ENCODE measurements at regions not wholly inside any gene's neighbourhood (a gene's known extent, or its start where the extent isn't known, plus 50 kb on each side); places are given as distances from the start of the nearest gene placed in this dataset.
"Not testable (repeated sequence)": the region's sequence is repeated elsewhere in the genome, so short reads cannot be mapped to it uniquely, and the experiment has no call there.

GRCh38 chr3:107909583-107909982 is 181.2 kb downstream of the CD47 start:
- DNase-seq (ENCODE audit: extremely low read depth, low read depth), result not testable (repeated sequence)

- DNase-seq (ENCODE audit: extremely low read depth, low read depth), result no peak
Observed at GRCh38 chr3:107907996-107908395, 182.8 kb downstream of the CD47 start.

- no peak for DNase-seq (ENCODE audit: extremely low read depth, low read depth)
Observed at GRCh38 chr3:107904536-107905066, 186.2 kb downstream of the CD47 start.

GRCh38 chr3:107899990-107900651 is 190.7 kb downstream of the CD47 start:
- no peak for DNase-seq (ENCODE audit: extremely low read depth, low read depth)

GRCh38 chr3:107897471-107898061 is 193.3 kb downstream of the CD47 start:
- no peak for DNase-seq (ENCODE audit: extremely low read depth, low read depth)

GRCh38 chr3:107894998-107895397 is 195.8 kb downstream of the CD47 start:
- DNase-seq (ENCODE audit: extremely low read depth, low read depth), result no peak

- DNase-seq (ENCODE audit: extremely low read depth, low read depth), result no peak
Observed at GRCh38 chr3:107892955-107893624, 197.7 kb downstream of the CD47 start.

GRCh38 chr3:107884719-107885460 is 205.9 kb downstream of the CD47 start:
- no peak for DNase-seq (ENCODE audit: extremely low read depth, low read depth)

- DNase-seq (ENCODE audit: extremely low read depth, low read depth), result no peak
Observed at GRCh38 chr3:107884028-107884427, 206.8 kb downstream of the CD47 start.

GRCh38 chr3:107882881-107883280 is 207.9 kb downstream of the CD47 start:
- DNase-seq (ENCODE audit: extremely low read depth, low read depth), result no peak

- no peak for DNase-seq (ENCODE audit: extremely low read depth, low read depth)
Observed at GRCh38 chr3:107882261-107882660, 208.6 kb downstream of the CD47 start.

- no peak for DNase-seq (ENCODE audit: extremely low read depth, low read depth)
Observed at GRCh38 chr3:107881509-107881908, 209.3 kb downstream of the CD47 start.

GRCh38 chr3:107880702-107881101 is 210.1 kb downstream of the CD47 start:
- no peak for DNase-seq (ENCODE audit: extremely low read depth, low read depth)

GRCh38 chr3:107877936-107878335 is 212.9 kb downstream of the CD47 start:
- no peak for DNase-seq (ENCODE audit: extremely low read depth, low read depth)

GRCh38 chr3:107870943-107871638 is 219.7 kb downstream of the CD47 start:
- no peak for DNase-seq (ENCODE audit: extremely low read depth, low read depth)

- DNase-seq (ENCODE audit: extremely low read depth, low read depth), result no peak
Observed at GRCh38 chr3:107870096-107870495, 220.7 kb downstream of the CD47 start.

GRCh38 chr3:107868449-107868848 is 222.4 kb downstream of the CD47 start:
- DNase-seq (ENCODE audit: extremely low read depth, low read depth), result no peak

GRCh38 chr3:107861904-107862303 is 228.9 kb downstream of the CD47 start:
- no peak for DNase-seq (ENCODE audit: extremely low read depth, low read depth)

GRCh38 chr3:107861422-107861821 is 229.4 kb downstream of the CD47 start:
- DNase-seq (ENCODE audit: extremely low read depth, low read depth), result no peak
